Stimulated activated effector memory CD8-positive, alpha-beta T cell treated with anti-CD3 and anti-CD28 coated beads, Interleukin-12 subunit alpha, Interleukin-12 subunit beta, amount 100 ng/mL, for 72 hours (primary cell): ENCODE measurements at regions not wholly inside any gene's neighbourhood (a gene's known extent, or its start where the extent isn't known, plus 50 kb on each side); places are given as distances from the start of the nearest gene placed in this dataset.
"Not testable (repeated sequence)": the region's sequence is repeated elsewhere in the genome, so short reads cannot be mapped to it uniquely, and the experiment has no call there.

ENCODE experiments used
- ATAC-seq: fragments of 150-1000 bp; cut with Tn5 transposase; 2 replicates; pipeline ENCODE4 v1.10.0; 2021
- DNase-seq, 2 donors: peaks; one replicate each; pipeline ENCODE4 v3.0.0; 2021 to 2022; ENCODE audit warnings: low spot score in 2 of 2
- H3K27ac Mint-ChIP-seq: one replicate; pipeline ENCODE4 v1.8.0; 2022; ENCODE audit warnings: mild to moderate bottlenecking, mixed read lengths
- H3K36me3 Mint-ChIP-seq: one replicate; pipeline ENCODE4 v1.8.0; 2022; ENCODE audit warnings: mild to moderate bottlenecking, mixed read lengths
- H3K4me1 Mint-ChIP-seq: one replicate; pipeline ENCODE4 v1.8.0; 2022; ENCODE audit warnings: mixed read lengths
- H3K4me3 Mint-ChIP-seq: one replicate; pipeline ENCODE4 v1.8.0; 2022; ENCODE audit warnings: mild to moderate bottlenecking, mixed read lengths
- H3K9me3 Mint-ChIP-seq: one replicate; pipeline ENCODE4 v1.8.0; 2022; ENCODE audit warnings: mixed read lengths

GRCh38 chr5:62752056-62752997 lies 173.7 kb downstream of the LRRC70 start:
- DNase-seq, H3K9me3 Mint-ChIP-seq, ATAC-seq, H3K4me3 Mint-ChIP-seq, H3K27ac Mint-ChIP-seq, H3K4me1 Mint-ChIP-seq, H3K36me3 Mint-ChIP-seq: not testable (repeated sequence)

GRCh38 chr5:62742207-62742606 lies 163.6 kb downstream of the LRRC70 start:
- H3K4me3 Mint-ChIP-seq: no peak overlapping the region
- DNase-seq (no peak), ATAC-seq (no peak)
- H3K27ac Mint-ChIP-seq: no peak overlapping the region
- no peaks in the 10 kb centered on the region for H3K36me3 Mint-ChIP-seq
- H3K9me3 Mint-ChIP-seq: no peaks in the 10 kb centered on the region
- no peaks in the 10 kb centered on the region for H3K4me1 Mint-ChIP-seq

- Mint-ChIP-seq H3K27ac (no peak overlapping the region), H3K4me3 (no peak overlapping the region), H3K36me3 (no peaks in the 10 kb centered on the region), H3K4me1 (no peaks in the 10 kb centered on the region), H3K9me3 (no peaks in the 10 kb centered on the region)
- DNase-seq: no peak
- no peak for ATAC-seq
Measured at GRCh38 chr5:62741761-62742160, 163.1 kb downstream of the LRRC70 start.

GRCh38 chr5:62737766-62738165 lies 159.1 kb downstream of the LRRC70 start:
- DNase-seq: no peak
- ATAC-seq: no peak
- Mint-ChIP-seq H3K9me3 (no peaks in the 10 kb centered on the region), H3K4me1 (no peaks in the 10 kb centered on the region), H3K4me3 (no peak overlapping the region), H3K27ac (no peak overlapping the region), H3K36me3 (no peaks in the 10 kb centered on the region)

- Mint-ChIP-seq H3K9me3 (no peaks in the 10 kb centered on the region), H3K4me1 (no peaks in the 10 kb centered on the region), H3K27ac (no peak overlapping the region), H3K36me3 (no peaks in the 10 kb centered on the region), H3K4me3 (no peak overlapping the region)
- ATAC-seq: no peak
- no peak for DNase-seq
Measured at GRCh38 chr5:62732677-62733121, 154.1 kb downstream of the LRRC70 start.

- Mint-ChIP-seq H3K36me3 (no peaks in the 10 kb centered on the region), H3K27ac (no peak overlapping the region), H3K4me1 (no peaks in the 10 kb centered on the region), H3K9me3 (no peaks in the 10 kb centered on the region), H3K4me3 (no peak overlapping the region)
- peak; percentile 62 for ATAC-seq
- DNase-seq: no peak
Measured at GRCh38 chr5:62731022-62731421, 152.4 kb downstream of the LRRC70 start.

- DNase-seq (no peak), ATAC-seq (no peak)
- Mint-ChIP-seq H3K27ac (no peak overlapping the region), H3K36me3 (no peaks in the 10 kb centered on the region), H3K4me3 (no peak overlapping the region), H3K4me1 (no peaks in the 10 kb centered on the region), H3K9me3 (no peaks in the 10 kb centered on the region)
Measured at GRCh38 chr5:62729675-62730074, 151.1 kb downstream of the LRRC70 start.

GRCh38 chr5:62727861-62728260 lies 149.2 kb downstream of the LRRC70 start:
- Mint-ChIP-seq H3K27ac (no peak overlapping the region), H3K9me3 (no peaks in the 10 kb centered on the region), H3K4me1 (no peaks in the 10 kb centered on the region), H3K36me3 (no peaks in the 10 kb centered on the region), H3K4me3 (no peak overlapping the region)
- DNase-seq (no peak), ATAC-seq (no peak)

- no peaks in the 10 kb centered on the region for H3K9me3 Mint-ChIP-seq
- no peaks in the 10 kb centered on the region for H3K36me3 Mint-ChIP-seq
- ATAC-seq: no peak
- H3K27ac Mint-ChIP-seq: no peak overlapping the region
- no peak overlapping the region for H3K4me3 Mint-ChIP-seq
- H3K4me1 Mint-ChIP-seq: no peaks in the 10 kb centered on the region
- no peak for DNase-seq
Measured at GRCh38 chr5:62727184-62727583, 148.6 kb downstream of the LRRC70 start.

GRCh38 chr5:62722360-62722759 lies 143.7 kb downstream of the LRRC70 start:
- no peaks in the 10 kb centered on the region for H3K4me1 Mint-ChIP-seq
- ATAC-seq (no peak), DNase-seq (no peak)
- no peaks in the 10 kb centered on the region for H3K9me3 Mint-ChIP-seq
- no peak overlapping the region for H3K4me3 Mint-ChIP-seq
- no peak overlapping the region for H3K27ac Mint-ChIP-seq
- H3K36me3 Mint-ChIP-seq: no peaks in the 10 kb centered on the region

GRCh38 chr5:62720031-62720441 lies 141.4 kb downstream of the LRRC70 start:
- no peaks in the 10 kb centered on the region for H3K4me1 Mint-ChIP-seq
- no peak overlapping the region for H3K4me3 Mint-ChIP-seq
- H3K9me3 Mint-ChIP-seq: no peaks in the 10 kb centered on the region
- ATAC-seq (peak; percentile 61), DNase-seq (no peak)
- no peaks in the 10 kb centered on the region for H3K36me3 Mint-ChIP-seq
- no peak overlapping the region for H3K27ac Mint-ChIP-seq

GRCh38 chr5:62719061-62719720 lies 140.6 kb downstream of the LRRC70 start:
- H3K27ac Mint-ChIP-seq: no peak overlapping the region
- no peak overlapping the region for H3K4me3 Mint-ChIP-seq
- no peaks in the 10 kb centered on the region for H3K36me3 Mint-ChIP-seq
- no peaks in the 10 kb centered on the region for H3K9me3 Mint-ChIP-seq
- DNase-seq (no peak), ATAC-seq (no peak)
- no peaks in the 10 kb centered on the region for H3K4me1 Mint-ChIP-seq

- H3K9me3 Mint-ChIP-seq: no peaks in the 10 kb centered on the region
- H3K4me1 Mint-ChIP-seq: no peaks in the 10 kb centered on the region
- no peak for ATAC-seq
Measured at GRCh38 chr5:62718324-62718723, 139.7 kb downstream of the LRRC70 start.

GRCh38 chr5:62717301-62717933 lies 138.8 kb downstream of the LRRC70 start:
- Mint-ChIP-seq H3K9me3 (no peaks in the 10 kb centered on the region), H3K4me1 (no peaks in the 10 kb centered on the region), H3K4me3 (no peak overlapping the region), H3K27ac (no peak overlapping the region), H3K36me3 (no peaks in the 10 kb centered on the region)
- no peak for DNase-seq
- no peak for ATAC-seq

More at GRCh38 chr5:62718324-62718723, 139.7 kb downstream of the LRRC70 start:
- no peaks in the 10 kb centered on the region for H3K36me3 Mint-ChIP-seq
- no peak overlapping the region for H3K27ac Mint-ChIP-seq
- DNase-seq: no peak
- no peak overlapping the region for H3K4me3 Mint-ChIP-seq

- H3K36me3 Mint-ChIP-seq: no peaks in the 10 kb centered on the region
- ATAC-seq: no peak
- H3K27ac Mint-ChIP-seq: no peak overlapping the region
- H3K4me1 Mint-ChIP-seq: no peaks in the 10 kb centered on the region
- no peaks in the 10 kb centered on the region for H3K9me3 Mint-ChIP-seq
- no peak for DNase-seq
- no peak overlapping the region for H3K4me3 Mint-ChIP-seq
Measured at GRCh38 chr5:62714296-62714695, 135.7 kb downstream of the LRRC70 start.
